ENCODE measurements at regions not wholly inside any gene's neighbourhood (a gene's known extent, or its start where the extent isn't known, plus 50 kb on each side); places are given as distances from the start of the nearest gene placed in this dataset.
A peak's percentile ranks its signal among the peaks of the same experiment; 100 is the strongest.

DNA sequence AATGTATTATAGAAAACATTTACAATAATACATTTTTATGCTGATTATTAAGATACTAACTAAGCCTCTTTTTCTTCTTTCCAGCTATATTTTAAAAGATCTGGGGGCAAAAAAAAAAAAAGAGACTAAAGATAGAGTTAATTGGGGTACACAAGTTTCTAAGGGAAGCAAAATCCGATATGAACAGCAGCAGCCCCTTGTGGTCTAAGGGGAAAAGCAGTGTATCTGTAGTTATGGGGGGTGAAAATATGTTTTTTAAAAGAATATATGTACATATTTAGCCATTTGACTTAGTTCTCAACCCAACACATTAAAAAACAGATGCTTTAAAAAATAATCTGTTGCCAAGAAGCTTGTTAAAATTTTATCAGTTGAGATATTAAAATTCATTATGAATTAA is 134.3 kb upstream of the POU5F2 start:
- no peak for DNase-seq

DNA sequence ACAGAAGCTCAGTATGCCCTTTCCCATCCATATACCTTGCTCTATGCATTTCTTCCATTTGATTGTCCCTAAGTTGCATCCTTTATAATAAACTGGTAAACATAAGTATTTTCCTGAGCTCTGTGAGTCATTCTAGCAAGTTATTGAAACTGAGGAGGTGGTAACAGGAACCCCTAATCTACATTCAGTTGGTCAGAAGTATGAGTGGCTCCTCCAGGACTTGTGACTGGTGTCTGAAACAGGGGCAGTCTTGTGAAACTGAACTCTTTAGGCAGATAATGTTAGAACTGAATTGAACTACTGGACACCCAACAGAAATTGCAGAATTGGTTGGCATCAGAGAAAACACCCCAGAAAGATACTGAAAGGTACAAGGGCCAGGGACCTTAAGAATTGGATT is 133.1 kb upstream of the POU5F2 start:
- no peak for DNase-seq

DNA sequence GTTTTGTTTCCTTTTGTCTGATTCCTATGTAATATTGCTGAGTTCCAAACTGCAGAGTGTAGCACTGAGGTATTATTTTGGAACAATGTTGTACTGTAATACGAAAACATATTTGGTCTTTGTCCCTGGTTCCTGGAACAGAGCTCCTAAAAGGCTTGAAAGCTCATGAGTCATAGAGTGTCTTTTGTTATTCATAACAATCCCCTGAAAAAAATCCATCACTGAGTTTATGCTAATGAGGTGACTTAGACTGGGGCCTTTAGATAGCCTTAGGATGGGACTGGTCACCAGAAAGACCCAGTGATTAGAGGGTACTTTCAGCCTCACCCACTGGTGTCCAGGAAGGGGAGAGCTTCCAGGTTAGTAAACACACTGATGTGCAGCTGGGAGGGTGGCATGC is 132.7 kb upstream of the POU5F2 start:
- DNase-seq = no peak

DNA sequence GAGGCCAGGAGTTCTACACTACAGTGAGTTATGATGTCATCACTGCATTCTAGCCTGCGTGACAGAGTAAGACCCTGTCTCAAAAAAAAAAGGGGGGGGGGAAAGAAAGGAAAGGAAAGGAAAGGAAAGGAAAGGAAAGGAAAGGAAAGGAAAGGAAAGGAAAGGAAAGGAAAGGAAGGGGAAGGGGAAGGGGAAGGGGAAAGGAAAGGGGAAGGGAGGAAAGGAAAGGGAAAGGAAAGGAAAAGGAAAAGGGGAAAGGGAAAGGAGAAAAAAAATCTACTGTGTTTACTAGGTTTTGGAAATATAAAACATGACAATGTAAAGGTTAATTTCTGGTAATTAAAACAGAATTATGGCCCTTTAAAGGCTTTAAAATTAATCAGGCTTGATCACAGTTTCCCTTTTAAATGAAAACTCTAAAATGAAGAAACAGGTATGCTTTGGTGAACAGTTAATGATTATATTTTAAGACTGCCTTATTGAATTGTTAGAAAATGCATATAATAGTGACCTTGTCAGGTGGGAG is 131.9 kb upstream of the POU5F2 start:
- DNase-seq = no peak

GRCh38 chr5:93870649-93871048 is 129.2 kb upstream of the POU5F2 start:
- no peak for DNase-seq

DNA sequence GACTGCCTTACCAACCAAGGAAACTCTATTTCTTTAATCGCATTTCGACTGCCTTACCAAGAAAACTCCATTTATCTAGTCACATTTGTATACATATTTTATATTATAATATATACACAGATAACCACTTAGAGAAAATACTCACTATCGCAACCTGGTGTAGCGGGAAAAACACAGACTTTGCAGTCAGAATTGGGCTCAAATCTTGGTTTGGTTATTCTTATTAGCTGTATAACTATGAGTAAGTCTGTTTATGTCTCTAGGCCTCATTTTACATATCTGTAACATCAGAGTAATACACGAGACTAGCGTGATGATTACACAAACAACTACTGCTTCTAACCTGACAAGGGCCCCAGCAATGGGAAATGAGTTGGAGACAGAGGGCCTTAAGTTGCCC is 127.5 kb upstream of the POU5F2 start:
- DNase-seq = no peak

DNA sequence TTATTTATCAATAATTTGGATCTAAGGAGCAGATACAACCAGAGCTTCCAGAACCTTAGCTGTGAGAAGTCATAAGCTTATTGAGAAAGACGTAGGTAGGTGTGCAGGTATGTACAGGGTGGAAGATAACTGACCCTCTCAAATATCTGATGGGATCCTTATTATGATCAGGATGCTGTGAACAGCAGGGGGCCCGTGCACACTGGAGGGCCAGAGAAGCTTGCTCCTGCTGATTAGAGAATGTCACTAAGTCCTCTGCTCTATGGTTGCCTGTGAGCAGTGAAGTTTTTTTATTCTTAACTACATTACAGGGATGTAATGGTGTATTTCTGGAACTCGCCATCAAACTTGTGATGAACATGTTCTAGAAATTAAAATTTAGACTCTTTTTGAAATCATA is 108.9 kb upstream of the POU5F2 start:
- DNase-seq = no peak

- DNase-seq = no peak
Measured at GRCh38 chr5:93845376-93845775, 104.0 kb upstream of the POU5F2 start.

DNA sequence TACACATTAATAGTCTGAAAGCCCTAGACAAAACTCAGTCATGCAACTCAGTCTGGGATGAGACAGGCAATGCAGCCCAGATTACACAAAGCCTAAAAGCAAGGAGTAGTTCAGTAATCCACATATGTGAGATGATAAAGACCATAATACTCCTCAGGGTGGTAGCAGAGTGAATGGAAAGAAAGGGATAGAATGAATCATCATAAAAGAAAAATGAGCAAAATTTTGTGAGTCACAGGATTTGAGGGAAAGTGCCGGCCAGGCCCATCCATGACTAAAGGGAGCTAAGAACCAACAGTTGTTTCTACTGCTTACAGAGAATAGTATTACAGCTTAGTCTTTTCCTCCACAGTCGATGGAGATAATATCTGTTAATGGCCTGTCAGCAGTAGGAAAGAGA is 90.0 kb upstream of the POU5F2 start:
- DNase-seq = no peak

DNA sequence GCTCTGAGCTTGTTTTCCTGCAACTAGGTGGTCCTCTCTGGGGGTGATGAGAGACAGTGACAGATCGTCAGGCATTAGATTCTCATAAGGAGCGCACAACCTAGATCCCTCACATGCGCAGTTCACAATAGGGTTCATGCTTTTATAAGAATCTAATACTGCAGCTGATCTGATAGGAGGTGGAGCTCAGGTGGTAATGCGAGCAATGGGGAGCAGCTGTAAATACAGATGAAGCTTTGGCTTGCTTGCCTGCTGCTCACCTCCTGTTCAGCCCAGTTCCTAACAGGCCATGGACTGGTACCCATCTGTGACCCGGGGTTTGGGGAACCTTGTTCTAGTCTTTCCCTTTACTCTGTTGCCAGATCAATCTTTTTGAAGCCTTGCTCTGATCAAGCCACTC is 89.5 kb upstream of the POU5F2 start:
- no peak for DNase-seq

GRCh38 chr5:93829346-93829745 is 87.9 kb upstream of the POU5F2 start:
- DNase-seq = no peak

- no peak for DNase-seq
Measured at GRCh38 chr5:93821891-93822415, 80.6 kb upstream of the POU5F2 start.

DNA sequence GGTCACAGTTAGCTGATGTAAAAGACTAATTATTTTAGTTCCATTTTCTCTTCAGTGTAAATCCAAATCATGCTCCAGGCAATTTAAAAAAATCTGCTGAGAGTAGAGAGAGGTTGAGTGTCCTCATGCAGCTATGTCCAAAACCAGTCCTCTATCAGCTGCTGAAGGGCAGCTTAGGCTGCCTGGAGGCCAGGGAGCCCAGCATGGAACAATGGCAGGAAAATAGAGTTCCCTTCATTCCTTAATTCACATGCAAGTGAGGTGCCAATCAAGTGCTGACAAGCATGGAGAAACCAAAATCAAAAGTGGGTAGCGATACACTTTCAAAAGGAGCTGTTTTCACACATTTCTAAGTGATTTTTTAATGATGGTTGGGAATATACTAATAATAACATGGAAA is 78.3 kb upstream of the POU5F2 start:
- DNase-seq = no peak

DNA sequence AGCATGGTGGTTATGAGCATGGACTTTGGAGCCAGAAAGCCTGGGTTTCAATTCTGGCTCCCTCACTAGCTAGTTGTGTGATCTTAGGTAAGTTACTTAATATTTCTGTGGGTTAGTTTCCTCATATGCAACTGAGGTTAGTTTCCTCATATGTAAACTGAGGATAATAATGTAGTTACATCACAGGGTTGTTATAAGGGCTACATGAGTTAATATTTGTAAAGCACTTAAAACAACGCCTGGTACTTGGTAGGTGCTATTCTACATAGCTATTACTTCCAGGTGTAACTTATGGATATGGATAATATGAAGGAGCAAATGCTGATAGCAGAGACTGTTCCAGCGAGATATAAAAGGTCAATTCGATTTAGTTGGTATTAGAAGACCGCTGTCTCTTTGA is 69.4 kb upstream of the POU5F2 start:
- no peak for DNase-seq

DNA sequence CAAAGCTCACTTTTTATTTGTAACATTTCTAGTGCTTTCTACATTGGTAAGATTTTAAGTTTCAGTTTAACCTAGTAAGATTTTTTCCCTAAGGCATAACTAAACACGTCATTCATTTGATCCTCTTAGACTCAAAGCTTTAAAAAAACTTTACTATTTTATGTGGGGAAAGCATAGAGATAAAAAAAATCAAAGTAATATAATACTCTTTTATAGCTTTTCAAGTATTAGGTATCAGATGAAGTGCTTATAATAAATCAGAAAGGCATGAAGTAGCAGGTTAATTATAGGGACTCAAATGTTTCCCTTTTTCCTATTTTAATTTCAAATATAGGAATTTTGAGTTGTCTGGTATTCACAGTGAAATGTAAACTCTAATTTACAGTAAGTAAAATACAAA is 68.0 kb upstream of the POU5F2 start:
- no peak for DNase-seq

DNA sequence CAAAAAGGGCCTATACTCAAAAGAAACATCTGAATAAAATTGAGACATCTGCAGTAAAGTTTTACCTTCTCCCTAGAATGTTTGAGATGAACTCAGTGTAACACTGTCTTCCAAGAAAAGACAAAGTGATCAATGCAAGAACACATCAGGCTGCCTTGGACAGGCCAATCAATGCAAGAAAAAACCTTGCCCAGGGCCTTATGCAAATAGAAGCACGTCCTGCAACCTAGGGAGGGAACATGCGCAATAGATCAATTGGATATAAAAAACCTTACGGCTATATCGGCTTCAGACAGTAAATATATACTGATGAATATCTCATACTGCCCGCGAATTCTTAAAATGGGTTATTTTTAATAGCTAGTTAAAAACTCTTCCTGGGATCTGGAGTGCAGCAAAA is 66.4 kb upstream of the POU5F2 start:
- no peak for DNase-seq

- no peak for DNase-seq
Measured at GRCh38 chr5:93805616-93806379, 64.4 kb upstream of the POU5F2 start.

DNA sequence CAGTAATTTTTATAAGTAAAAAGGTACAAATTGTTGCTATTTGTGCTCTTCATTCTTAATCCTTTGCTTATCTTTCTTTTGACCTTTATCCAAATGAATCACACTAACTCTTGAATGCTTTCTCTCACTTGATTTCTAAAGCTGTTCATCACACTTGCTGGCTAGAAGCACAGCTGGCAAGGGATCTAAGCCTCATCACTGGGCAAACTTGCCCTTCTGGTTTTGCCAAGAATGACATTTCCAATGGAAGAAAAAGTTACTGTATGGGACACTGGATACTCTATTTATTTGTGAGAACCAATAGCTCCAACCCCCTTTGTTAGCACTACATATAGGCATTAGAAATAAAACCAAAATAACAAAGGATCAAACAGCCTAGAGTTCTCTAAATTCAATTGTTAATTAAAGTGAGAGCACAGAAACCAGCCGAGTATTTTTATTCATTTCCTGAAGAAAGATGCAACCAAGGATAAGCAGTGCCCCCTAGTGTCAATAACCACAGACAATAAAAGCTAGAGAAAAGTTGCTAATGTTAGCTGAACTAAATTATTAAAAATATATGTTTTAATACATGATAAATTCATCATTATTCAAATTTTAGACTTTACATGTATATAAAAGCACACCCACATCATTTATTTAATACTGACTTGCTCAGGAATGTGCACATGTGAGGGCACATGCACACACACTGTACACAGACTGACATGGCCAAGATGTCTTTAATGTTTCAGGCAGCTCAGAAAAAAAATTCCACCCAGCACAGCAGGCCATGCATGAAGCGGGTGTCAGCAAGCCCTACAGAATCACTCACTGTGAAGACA is 59.8 kb upstream of the POU5F2 start:
- peak; percentile 0 for DNase-seq

DNA sequence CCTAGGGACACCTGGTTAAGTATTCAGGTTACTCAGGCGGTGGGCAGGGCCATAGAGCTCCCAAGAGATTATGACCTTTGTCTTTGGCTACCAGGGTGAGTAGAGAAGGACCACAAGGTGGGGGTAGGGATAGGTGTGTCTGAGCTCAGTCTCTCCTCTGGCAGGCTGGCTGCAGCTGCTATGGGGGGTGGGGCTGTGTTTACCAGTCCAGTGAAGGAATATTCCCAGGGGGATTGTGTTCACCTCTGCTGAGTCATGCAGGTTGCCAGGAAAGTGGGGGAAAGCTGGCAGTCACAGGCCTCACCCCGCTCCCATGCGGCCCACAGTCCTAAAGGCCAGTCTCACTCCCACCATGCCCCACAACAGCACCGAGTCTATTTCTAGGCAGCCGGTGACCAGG is 53.6 kb upstream of the POU5F2 start:
- no peak for DNase-seq

DNA sequence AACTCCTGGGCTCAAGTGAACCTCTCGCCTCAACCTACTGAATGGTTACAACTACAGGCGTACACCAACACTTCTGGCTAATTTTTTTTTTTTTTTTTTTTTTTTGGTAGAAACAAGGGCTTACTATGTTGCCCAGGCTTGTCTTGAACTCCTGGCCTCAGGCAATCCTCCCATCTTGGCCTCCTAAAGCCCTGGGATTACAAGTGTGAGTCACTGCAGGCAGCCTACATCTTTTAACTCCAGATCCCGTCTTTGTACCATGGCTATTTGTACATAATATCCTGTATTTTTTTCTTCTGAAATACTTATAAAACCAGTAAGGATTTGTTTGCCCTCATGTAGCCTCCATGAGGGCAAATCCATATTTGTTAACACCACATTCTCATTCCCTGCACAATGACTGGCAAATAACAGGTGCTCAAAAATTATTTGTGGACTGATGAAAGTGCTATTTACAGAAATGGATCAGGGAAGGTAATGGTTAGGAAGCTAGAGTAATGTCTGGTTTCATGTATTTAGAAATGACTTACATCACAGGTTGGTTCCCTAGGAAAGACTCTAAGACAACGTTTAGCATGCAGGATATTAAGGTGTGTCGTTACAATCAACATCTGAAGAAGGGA is 51.9 kb upstream of the POU5F2 start:
- no peak for DNase-seq

DNA sequence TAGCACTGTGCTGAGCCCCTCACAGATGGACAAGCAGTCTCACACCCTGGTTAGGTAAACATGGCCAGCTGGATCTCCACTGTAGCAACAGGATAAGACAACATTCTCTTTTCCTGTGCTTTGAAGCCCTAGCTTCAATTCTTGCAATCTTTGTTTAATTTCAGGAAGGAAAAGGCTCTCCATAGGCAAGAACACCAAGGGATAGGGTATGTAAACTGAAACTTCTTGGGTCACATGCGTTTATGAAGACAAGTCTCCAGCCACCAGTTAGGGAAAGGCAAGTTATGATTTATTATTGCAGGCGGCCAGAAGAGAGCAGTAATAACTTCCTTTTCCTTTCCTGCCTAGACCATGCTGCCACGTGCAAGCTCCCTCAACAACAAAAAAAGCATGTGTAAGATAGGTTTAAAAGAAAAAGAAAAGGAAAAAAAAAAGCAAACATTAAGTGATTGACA is 50.1 kb upstream of the POU5F2 start:
- peak; percentile 37 for DNase-seq

All from GF-D8 (cell line).